BJ (cell line): ENCODE measurements at regions not wholly inside any gene's neighbourhood (a gene's known extent, or its start where the extent isn't known, plus 50 kb on each side); places are given as distances from the start of the nearest gene placed in this dataset.

ENCODE experiments used
- CTCF ChIA-PET: fragments of 350-600 bp; formaldehyde crosslinking; extraction: SDS; loops from one replicate; lab custom pipeline; 2021; ENCODE audit warnings: antibody characterized with exemption, inconsistent platforms; lab: Yijun Ruan, JAX
- POLR2A ChIA-PET: fragments of 300-600 bp; sonication (Branson Sonifier 250); formaldehyde crosslinking; extraction: SDS; loops from one replicate; lab custom pipeline; 2021; ENCODE audit warnings: antibody characterized with exemption; lab: Charles Lee
- DNase-seq: peaks from one replicate; pipeline ENCODE4 v3.0.0-alpha.2; 2011; ENCODE audit warnings: low read depth
- H3K27me3 ChIP-seq: 2 replicates; pipeline ENCODE4 v1.6.0; 2011; ENCODE audit warnings: low read length; ENCODE audit not compliant: control insufficient read depth, insufficient read depth
- H3K36me3 ChIP-seq: 2 replicates; pipeline ENCODE4 v1.5.1; 2011; ENCODE audit warnings: low read length; ENCODE audit not compliant: control insufficient read depth, insufficient read depth
- H3K4me3 ChIP-seq: 2 replicates; pipeline ENCODE4 v1.5.1; 2011; ENCODE audit warnings: low read depth, mild to moderate bottlenecking, control low read depth, low read length
- TF ChIP-seq, protein P1 (sequence below): IDR thresholded peaks from 2 replicates; pipeline ENCODE4 v1.5.1; 2011; ENCODE audit warnings: low read depth, mild to moderate bottlenecking, control low read depth, inconsistent platforms, low read length, moderate library complexity; ENCODE audit not compliant: insufficient read depth

DNA sequence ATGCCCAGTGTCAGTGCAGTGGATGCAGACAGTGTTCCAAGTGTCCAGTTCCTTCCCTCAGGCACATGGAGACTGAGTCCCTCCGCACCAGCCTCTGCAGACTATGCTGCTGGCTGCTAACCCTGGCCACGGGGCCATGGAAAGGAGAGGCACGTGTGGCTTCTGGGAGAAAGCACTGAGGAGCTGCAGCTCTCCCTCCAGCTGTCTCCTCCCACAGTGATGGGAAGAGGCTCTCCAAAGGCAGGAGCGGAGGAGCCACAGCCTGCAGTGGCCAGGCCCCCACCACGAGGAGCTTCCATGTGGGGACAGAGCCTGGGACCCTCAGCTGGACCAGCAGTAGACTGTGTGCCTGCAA is 141.1 kb downstream of the NDUFA10 start:
- ChIA-PET POLR2A (no interaction called here), CTCF (interaction anchor here (0.6 kb wide), 1 partner anchor 16 kb away, joined by 3 read pairs; no protein-coding TSS in a partner anchor)
- H3K36me3 ChIP-seq = no peaks in the 10 kb centered on the region
- H3K4me3 ChIP-seq = no peak overlapping the region
- no peaks in the 10 kb centered on the region for H3K27me3 ChIP-seq
- no peak for DNase-seq
- TF ChIP-seq, protein P1, sequence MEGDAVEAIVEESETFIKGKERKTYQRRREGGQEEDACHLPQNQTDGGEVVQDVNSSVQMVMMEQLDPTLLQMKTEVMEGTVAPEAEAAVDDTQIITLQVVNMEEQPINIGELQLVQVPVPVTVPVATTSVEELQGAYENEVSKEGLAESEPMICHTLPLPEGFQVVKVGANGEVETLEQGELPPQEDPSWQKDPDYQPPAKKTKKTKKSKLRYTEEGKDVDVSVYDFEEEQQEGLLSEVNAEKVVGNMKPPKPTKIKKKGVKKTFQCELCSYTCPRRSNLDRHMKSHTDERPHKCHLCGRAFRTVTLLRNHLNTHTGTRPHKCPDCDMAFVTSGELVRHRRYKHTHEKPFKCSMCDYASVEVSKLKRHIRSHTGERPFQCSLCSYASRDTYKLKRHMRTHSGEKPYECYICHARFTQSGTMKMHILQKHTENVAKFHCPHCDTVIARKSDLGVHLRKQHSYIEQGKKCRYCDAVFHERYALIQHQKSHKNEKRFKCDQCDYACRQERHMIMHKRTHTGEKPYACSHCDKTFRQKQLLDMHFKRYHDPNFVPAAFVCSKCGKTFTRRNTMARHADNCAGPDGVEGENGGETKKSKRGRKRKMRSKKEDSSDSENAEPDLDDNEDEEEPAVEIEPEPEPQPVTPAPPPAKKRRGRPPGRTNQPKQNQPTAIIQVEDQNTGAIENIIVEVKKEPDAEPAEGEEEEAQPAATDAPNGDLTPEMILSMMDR = no peak

DNA sequence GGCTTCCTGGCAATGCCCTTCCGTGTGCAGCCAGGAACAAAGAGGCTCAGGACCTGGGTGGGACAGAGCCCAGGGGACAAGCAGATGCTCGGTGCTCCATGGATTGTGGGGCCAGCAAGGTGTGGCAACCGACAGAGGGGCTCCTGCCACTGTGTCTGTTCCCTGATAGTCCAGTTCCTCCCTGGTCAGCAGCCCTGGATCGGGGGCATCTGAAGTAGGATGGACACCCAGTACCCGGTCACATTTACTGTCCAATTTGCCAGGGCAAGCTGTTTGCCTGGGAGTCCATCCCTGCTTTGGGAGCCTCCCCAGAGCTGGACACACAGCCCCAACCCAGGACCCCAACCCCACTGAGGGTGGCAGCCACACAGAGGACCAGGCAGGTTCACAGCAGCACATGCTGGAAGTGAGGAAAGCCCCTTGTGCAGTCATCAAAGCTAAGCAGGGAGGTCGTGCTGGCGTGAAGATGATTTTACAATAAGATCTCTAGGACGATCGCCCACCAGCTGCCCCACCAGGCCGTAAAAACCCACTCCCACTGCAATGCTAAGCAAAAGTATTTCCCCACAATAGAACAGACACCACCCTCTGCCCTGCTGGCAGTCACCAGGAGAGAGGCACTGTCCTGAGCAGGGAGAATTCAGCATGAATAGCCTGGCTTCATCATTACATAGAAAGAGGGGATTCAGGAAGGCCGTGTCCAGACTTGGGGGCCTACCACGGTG is 141.7 kb downstream of the NDUFA10 start:
- POLR2A ChIA-PET = no interaction called here
- CTCF ChIA-PET = interaction anchor here (0.6 kb wide), 1 partner anchor 16 kb away, joined by 3 read pairs; no protein-coding TSS in a partner anchor
- DNase-seq = no peak
- Histone ChIP-seq H3K36me3 (no peaks in the 10 kb centered on the region), H3K27me3 (no peaks in the 10 kb centered on the region), H3K4me3 (no peak overlapping the region)
- TF ChIP-seq, protein P1 = no peak

DNA sequence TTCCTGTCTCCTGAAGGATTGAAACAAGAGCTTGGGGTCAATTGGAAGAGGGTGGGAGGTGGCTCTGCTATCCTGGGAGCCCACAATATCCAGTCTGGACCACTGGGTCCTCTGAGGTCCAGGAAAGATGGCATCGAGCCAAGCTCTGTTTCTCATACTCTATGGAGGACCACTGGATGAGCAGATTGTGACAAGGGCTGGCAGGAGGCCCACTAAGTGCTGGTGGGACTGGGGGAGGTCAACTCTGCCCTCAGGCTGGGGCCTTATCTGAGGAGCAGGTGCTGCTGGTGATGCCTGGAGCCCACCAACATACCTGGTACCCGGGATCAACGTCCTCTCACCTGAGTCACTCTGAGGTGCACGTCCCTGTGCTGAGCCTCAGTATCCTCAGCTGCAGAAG is 142.4 kb downstream of the NDUFA10 start:
- TF ChIP-seq, protein P1 = no peak
- Histone ChIP-seq H3K27me3 (no peaks in the 10 kb centered on the region), H3K4me3 (no peak overlapping the region), H3K36me3 (no peaks in the 10 kb centered on the region)
- DNase-seq = no peak
- ChIA-PET CTCF (no interaction called here), POLR2A (no interaction called here)

DNA sequence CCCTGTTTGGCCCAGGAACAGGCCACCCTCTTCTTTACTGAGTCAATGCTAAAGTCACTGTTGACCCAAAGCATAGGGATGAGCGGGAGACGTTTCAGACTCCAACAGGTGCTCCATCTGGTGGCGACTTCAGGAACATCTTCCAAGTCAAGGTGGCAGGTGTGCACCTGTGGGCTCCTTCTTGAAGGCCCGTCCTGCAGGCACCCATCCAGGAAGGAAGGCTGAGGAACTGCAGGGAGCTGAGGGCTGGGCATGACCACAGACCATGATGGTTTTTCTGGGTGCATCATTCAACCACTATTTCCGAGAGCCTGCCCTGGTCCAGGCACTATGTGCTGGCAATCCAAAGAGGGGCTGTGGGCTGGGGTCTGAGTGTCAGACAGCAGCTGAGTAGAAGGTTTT is 142.8 kb downstream of the NDUFA10 start:
- TF ChIP-seq, protein P1 = peak; percentile 40; the same call in 1 of the 2 replicates
- CTCF ChIA-PET = no interaction called here
- H3K27me3 ChIP-seq = no peaks in the 10 kb centered on the region
- POLR2A ChIA-PET = no interaction called here
- DNase-seq = no peak
- no peak overlapping the region for H3K4me3 ChIP-seq
- H3K36me3 ChIP-seq = no peaks in the 10 kb centered on the region

DNA sequence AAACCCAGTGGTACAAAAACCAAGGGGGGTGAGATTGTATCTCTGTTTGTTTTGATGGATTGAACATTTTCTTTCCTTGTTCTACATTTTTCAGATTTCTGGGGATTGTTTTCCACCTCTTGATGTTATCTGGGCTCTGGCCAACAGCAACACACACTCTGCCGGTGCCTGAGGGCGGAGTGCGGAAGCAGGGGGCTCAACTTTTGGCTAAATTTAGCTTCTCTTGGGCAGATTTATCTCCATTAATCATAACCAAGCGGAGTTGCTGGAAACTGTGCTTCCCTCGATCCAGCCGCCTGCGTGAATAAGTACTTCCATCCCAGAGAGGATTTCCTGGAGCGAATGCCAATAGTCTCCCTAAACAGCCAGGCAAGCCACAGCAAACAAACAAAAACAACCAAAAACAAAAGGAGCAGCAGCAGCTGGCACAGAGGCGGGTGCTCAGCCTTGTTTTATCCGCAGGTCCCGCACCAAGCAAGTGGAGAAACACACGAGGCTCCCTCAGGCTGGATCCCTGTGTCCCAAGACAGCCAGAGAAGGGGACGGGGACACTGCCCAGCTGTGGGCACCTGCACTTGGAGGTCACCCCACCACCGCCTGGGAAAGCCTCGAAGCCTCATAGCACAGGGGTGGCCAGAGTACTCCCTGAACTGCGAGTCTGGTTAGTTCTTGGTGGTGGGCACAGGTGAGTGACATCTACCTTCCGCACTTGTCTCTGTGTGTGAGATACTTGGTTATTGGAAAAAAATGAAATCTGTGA is 143.4 kb downstream of the NDUFA10 start:
- ChIA-PET CTCF (interaction anchor here (0.7 kb wide), 1 partner anchor 42 kb away, joined by 3 read pairs; no protein-coding TSS in a partner anchor), POLR2A (no interaction called here)
- DNase-seq = no peak
- no peaks in the 10 kb centered on the region for H3K27me3 ChIP-seq
- H3K36me3 ChIP-seq = no peaks in the 10 kb centered on the region
- H3K4me3 ChIP-seq = no peak overlapping the region
- TF ChIP-seq, protein P1 = no peak
